ENCODE measurements at regions not wholly inside any gene's neighbourhood (a gene's known extent, or its start where the extent isn't known, plus 50 kb on each side); places are given as distances from the start of the nearest gene placed in this dataset.
A peak's percentile ranks its signal among the peaks of the same experiment; 100 is the strongest.
"Not testable (repeated sequence)": the region's sequence is repeated elsewhere in the genome, so short reads cannot be mapped to it uniquely, and the experiment has no call there.

GRCh38 chr1:219726480-219727272, 113.8 kb upstream of the ZC3H11B start:
- DNase-seq (ENCODE audit: low spot score) = no peak

- no peak for DNase-seq (ENCODE audit: low spot score)
Measured at GRCh38 chr1:219724440-219724839, 111.5 kb upstream of the ZC3H11B start.

- DNase-seq (ENCODE audit: low spot score) = no peak
Measured at GRCh38 chr1:219717536-219717935, 104.6 kb upstream of the ZC3H11B start.

GRCh38 chr1:219716611-219717114, 103.8 kb upstream of the ZC3H11B start:
- DNase-seq (ENCODE audit: low spot score) = no peak

DNA sequence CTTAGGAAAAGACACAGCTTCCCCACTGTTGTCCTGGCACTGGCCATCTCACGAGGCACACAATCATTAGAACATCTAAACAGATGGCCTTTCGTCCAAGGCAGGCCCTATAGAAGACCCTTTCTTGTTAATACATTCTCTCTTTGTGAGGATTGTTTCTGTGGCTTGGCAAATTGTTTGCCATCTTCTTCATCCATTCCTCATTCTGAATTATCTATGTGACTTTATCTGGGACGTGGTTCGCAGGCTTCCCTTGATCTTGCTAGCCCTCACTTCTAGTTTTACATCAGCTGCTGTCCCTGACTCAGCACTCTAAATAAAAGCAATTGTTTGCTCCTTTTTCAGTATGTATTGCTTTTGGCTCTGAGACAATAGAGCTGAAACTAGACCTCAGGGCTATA, 101.1 kb upstream of the ZC3H11B start:
- no peak for DNase-seq (ENCODE audit: low spot score)

- DNase-seq (ENCODE audit: low spot score) = no peak
Measured at GRCh38 chr1:219712506-219712905, 99.6 kb upstream of the ZC3H11B start.

GRCh38 chr1:219710529-219711194, 97.8 kb upstream of the ZC3H11B start:
- DNase-seq (ENCODE audit: low spot score) = peak; percentile 6

GRCh38 chr1:219708919-219709543, 96.1 kb upstream of the ZC3H11B start:
- DNase-seq (ENCODE audit: low spot score) = no peak

GRCh38 chr1:219707885-219708284, 95.0 kb upstream of the ZC3H11B start:
- not testable (repeated sequence) for DNase-seq (ENCODE audit: low spot score)

- DNase-seq (ENCODE audit: low spot score) = not testable (repeated sequence)
Measured at GRCh38 chr1:219704331-219704730, 91.4 kb upstream of the ZC3H11B start.

- no peak for DNase-seq (ENCODE audit: low spot score)
Measured at GRCh38 chr1:219703368-219703639, 90.4 kb upstream of the ZC3H11B start.

- DNase-seq (ENCODE audit: low spot score) = no peak
Measured at GRCh38 chr1:219701476-219701875, 88.6 kb upstream of the ZC3H11B start.

- DNase-seq (ENCODE audit: low spot score) = no peak
Measured at GRCh38 chr1:219699870-219700269, 87.0 kb upstream of the ZC3H11B start.

- DNase-seq (ENCODE audit: low spot score) = no peak
Measured at GRCh38 chr1:219697682-219698081, 84.8 kb upstream of the ZC3H11B start.

DNA sequence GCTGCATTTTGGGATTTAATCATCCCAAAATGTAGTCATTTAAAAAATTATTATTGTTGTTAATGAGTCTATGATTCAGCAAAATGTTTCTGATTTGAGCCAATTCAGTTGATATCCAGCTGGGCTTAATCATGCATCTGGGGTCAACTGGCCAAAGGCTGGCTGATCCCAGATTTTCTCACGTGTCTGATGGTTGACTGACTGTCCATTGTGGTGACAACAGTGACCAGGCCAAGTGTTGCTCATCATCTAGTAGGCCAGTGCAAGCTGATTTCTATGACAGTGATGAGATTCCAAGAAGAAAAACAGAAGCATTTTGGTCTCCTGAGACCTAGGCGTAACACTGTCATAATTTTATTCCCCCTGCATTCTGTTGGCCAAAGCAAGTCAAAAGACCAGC, 80.1 kb upstream of the ZC3H11B start:
- no peak for DNase-seq (ENCODE audit: low spot score)

DNA sequence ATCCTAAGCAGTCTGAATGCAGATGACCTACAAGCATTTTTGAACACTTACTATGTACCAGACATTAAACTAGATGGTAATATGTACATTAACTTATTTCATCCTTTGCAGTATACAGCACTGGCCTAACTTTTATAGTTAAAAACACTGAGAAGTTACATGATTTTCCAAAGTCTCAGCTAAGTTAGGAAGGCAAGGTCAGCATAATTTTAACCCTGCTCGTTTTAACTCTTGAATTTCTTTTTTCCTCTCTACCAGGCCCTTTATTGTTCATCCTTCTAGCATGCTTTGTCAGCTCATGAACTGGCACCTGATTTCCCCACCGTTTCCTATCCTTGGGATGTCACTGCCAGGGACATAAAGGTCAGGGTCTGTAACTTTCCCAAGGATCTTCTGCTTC, 76.9 kb upstream of the ZC3H11B start:
- DNase-seq (ENCODE audit: low spot score) = no peak

DNA sequence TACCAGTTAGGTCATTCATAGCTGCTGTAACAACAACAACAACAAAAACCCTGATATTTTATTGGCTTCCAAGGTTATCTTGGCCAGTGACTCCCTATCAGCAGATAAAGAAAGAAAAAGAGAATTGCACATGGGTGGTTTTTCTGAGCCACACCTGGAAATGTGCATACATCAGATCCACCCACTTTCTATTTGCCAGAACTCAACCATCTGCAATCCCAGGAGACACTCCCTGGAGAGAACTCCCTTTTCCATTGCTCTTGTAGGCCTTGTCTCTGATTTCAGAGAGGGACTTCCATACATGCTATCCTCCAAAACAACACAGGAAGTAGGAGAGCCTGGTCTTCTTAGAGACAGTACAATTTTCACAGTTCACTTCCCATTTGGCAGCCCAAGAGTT, 74.9 kb upstream of the ZC3H11B start:
- no peak for DNase-seq (ENCODE audit: low spot score)

- no peak for DNase-seq (ENCODE audit: low spot score)
Measured at GRCh38 chr1:219686171-219686570, 73.3 kb upstream of the ZC3H11B start.

GRCh38 chr1:219682788-219683187, 69.9 kb upstream of the ZC3H11B start:
- no peak for DNase-seq (ENCODE audit: low spot score)

GRCh38 chr1:219681876-219682275, 69.0 kb upstream of the ZC3H11B start:
- no peak for DNase-seq (ENCODE audit: low spot score)

DNA sequence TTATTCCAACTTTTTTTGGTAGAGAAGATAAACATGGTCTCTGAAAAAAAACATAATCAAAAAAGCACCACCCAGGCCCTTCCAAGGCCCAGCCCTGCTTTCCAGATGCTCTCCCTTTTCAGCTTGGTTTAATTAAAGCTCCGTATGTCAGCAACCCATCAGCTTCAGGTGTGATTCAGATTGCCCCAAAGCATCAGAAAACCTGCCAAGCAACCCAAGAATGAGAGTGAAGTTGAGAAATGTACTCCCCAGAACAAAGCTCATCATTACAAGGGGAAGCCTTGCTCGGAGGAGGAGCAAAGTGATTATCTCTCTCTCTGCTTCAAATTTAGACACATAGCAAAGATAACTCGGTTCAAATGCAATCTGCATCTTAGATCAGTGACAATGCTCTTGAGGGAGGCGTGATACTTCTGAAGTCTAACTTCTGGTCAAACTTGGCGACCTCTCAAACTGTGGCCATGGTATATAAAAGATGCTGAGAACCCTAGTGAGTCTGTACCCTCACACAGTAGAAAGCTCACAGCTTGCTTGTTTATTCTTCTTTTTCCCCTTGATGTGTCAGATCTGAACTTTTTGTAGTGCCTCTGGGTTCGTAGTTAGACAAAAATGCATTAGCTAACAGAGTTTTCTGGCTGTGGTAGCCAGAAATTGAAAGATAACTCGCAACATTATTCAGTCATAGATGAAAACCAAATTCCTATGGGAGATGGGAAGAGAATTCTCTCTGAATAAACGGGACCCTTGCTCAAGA, 63.3 kb upstream of the ZC3H11B start:
- DNase-seq (ENCODE audit: low spot score) = no peak

- no peak for DNase-seq (ENCODE audit: low spot score)
Measured at GRCh38 chr1:219670426-219671149, 57.7 kb upstream of the ZC3H11B start.

Measured in AG08395 (cell line).